ENCODE measurements at regions not wholly inside any gene's neighbourhood (a gene's known extent, or its start where the extent isn't known, plus 50 kb on each side); places are given as distances from the start of the nearest gene placed in this dataset.
A peak's percentile ranks its signal among the peaks of the same experiment; 100 is the strongest.
"Not testable (repeated sequence)": the region's sequence is repeated elsewhere in the genome, so short reads cannot be mapped to it uniquely, and the experiment has no call there.

GRCh38 chr17:22496450-22496849 lies 804.1 kb downstream of the KCNJ18 start:
- in situ Hi-C loops (cut with HindIII; ENCODE audit: low pct_unique_long_range_greater_than_20kb, low sequenced_read_pairs): no loop called here
- no peak for DNase-seq (ENCODE audit: low read depth, low spot score)

- in situ Hi-C loops (cut with HindIII; ENCODE audit: low pct_unique_long_range_greater_than_20kb, low sequenced_read_pairs): no loop called here
- no peak for DNase-seq (ENCODE audit: low read depth, low spot score)
Observed at GRCh38 chr17:22503322-22503899, 811.1 kb downstream of the KCNJ18 start.

- in situ Hi-C loops (cut with HindIII; ENCODE audit: low pct_unique_long_range_greater_than_20kb, low sequenced_read_pairs): no loop called here
- no peak for DNase-seq (ENCODE audit: low read depth, low spot score)
Observed at GRCh38 chr17:22505660-22506059, 813.3 kb downstream of the KCNJ18 start.

- DNase-seq (ENCODE audit: low read depth, low spot score): no peak
- in situ Hi-C loops (cut with HindIII; ENCODE audit: low pct_unique_long_range_greater_than_20kb, low sequenced_read_pairs): no loop called here
Observed at GRCh38 chr17:22506231-22506630, 813.9 kb downstream of the KCNJ18 start.

GRCh38 chr17:22506861-22507260 lies 814.5 kb downstream of the KCNJ18 start:
- no peak for DNase-seq (ENCODE audit: low read depth, low spot score)
- in situ Hi-C loops (cut with HindIII; ENCODE audit: low pct_unique_long_range_greater_than_20kb, low sequenced_read_pairs): no loop called here

- peak; percentile 79 for DNase-seq (ENCODE audit: low read depth, low spot score)
Observed at GRCh38 chr17:22507823-22508222, 815.5 kb downstream of the KCNJ18 start.

GRCh38 chr17:22510504-22510903 lies 818.2 kb downstream of the KCNJ18 start:
- no peak for DNase-seq (ENCODE audit: low read depth, low spot score)
- in situ Hi-C loops (cut with HindIII; ENCODE audit: low pct_unique_long_range_greater_than_20kb, low sequenced_read_pairs): no loop called here

More at GRCh38 chr17:22507823-22508222, 815.5 kb downstream of the KCNJ18 start:
- in situ Hi-C loops (cut with HindIII; ENCODE audit: low pct_unique_long_range_greater_than_20kb, low sequenced_read_pairs): no loop called here

GRCh38 chr17:22511431-22511830 lies 819.1 kb downstream of the KCNJ18 start:
- no peak for DNase-seq (ENCODE audit: low read depth, low spot score)
- in situ Hi-C loops (cut with HindIII; ENCODE audit: low pct_unique_long_range_greater_than_20kb, low sequenced_read_pairs): no loop called here

GRCh38 chr17:22512057-22512456 lies 819.7 kb downstream of the KCNJ18 start:
- no peak for DNase-seq (ENCODE audit: low read depth, low spot score)
- in situ Hi-C loops (cut with HindIII; ENCODE audit: low pct_unique_long_range_greater_than_20kb, low sequenced_read_pairs): no loop called here

GRCh38 chr17:22512506-22512905 lies 820.2 kb downstream of the KCNJ18 start:
- in situ Hi-C loops (cut with HindIII; ENCODE audit: low pct_unique_long_range_greater_than_20kb, low sequenced_read_pairs): no loop called here
- no peak for DNase-seq (ENCODE audit: low read depth, low spot score)

GRCh38 chr17:22512997-22513538 lies 820.7 kb downstream of the KCNJ18 start:
- DNase-seq (ENCODE audit: low read depth, low spot score): peak; percentile 61
- in situ Hi-C loops (cut with HindIII; ENCODE audit: low pct_unique_long_range_greater_than_20kb, low sequenced_read_pairs): no loop called here

- DNase-seq (ENCODE audit: low read depth, low spot score): no peak
- in situ Hi-C loops (cut with HindIII; ENCODE audit: low pct_unique_long_range_greater_than_20kb, low sequenced_read_pairs): no loop called here
Observed at GRCh38 chr17:22514315-22514714, 822.0 kb downstream of the KCNJ18 start.

- in situ Hi-C loops (cut with HindIII; ENCODE audit: low pct_unique_long_range_greater_than_20kb, low sequenced_read_pairs): no loop called here
- DNase-seq (ENCODE audit: low read depth, low spot score): no peak
Observed at GRCh38 chr17:22514767-22515320, 822.5 kb downstream of the KCNJ18 start.

GRCh38 chr17:22515599-22515998 lies 823.3 kb downstream of the KCNJ18 start:
- in situ Hi-C loops (cut with HindIII; ENCODE audit: low pct_unique_long_range_greater_than_20kb, low sequenced_read_pairs): no loop called here
- DNase-seq (ENCODE audit: low read depth, low spot score): no peak

- in situ Hi-C loops (cut with HindIII; ENCODE audit: low pct_unique_long_range_greater_than_20kb, low sequenced_read_pairs): no loop called here
- no peak for DNase-seq (ENCODE audit: low read depth, low spot score)
Observed at GRCh38 chr17:22516861-22517636, 824.7 kb downstream of the KCNJ18 start.

- DNase-seq (ENCODE audit: low read depth, low spot score): peak; percentile 45
- in situ Hi-C loops (cut with HindIII; ENCODE audit: low pct_unique_long_range_greater_than_20kb, low sequenced_read_pairs): no loop called here
Observed at GRCh38 chr17:22517716-22518115, 825.4 kb downstream of the KCNJ18 start.

GRCh38 chr17:22518185-22518584 lies 825.9 kb downstream of the KCNJ18 start:
- in situ Hi-C loops (cut with HindIII; ENCODE audit: low pct_unique_long_range_greater_than_20kb, low sequenced_read_pairs): no loop called here
- no peak for DNase-seq (ENCODE audit: low read depth, low spot score)

- DNase-seq (ENCODE audit: low read depth, low spot score); in situ Hi-C loops (cut with HindIII; ENCODE audit: low pct_unique_long_range_greater_than_20kb, low sequenced_read_pairs): not testable (repeated sequence)
Observed at GRCh38 chr17:22548873-22549272, 856.5 kb downstream of the KCNJ18 start.
